ENCODE measurements at regions not wholly inside any gene's neighbourhood (a gene's known extent, or its start where the extent isn't known, plus 50 kb on each side); places are given as distances from the start of the nearest gene placed in this dataset.

GRCh38 chr3:110106805-110107204 lies 769.5 kb upstream of the DPPA4 start (continued):
- no peak for TF ChIP-seq AFF4 (CRISPR knock-in tag; IDR thresholded peaks at IDR 0.05)

- intact Hi-C loops (cut with micrococcal nuclease) (no loop called here), in situ Hi-C loops (cut with MboI) (no loop called here)
- BruUV-seq (replicated peaks): no TSS peak
- ATAC-seq (no peak), DNase-seq (ENCODE audit: extremely low read depth in 1 of 4, low spot score in 3 of 4) (no peak), FAIRE-seq (no peak)
- no peak for TF ChIP-seq ZC3H8 (IDR thresholded peaks at IDR 0.05)
- H3K36me3 ChIP-seq (ENCODE audit: control insufficient read depth, insufficient read depth, low read length): no peaks in the 10 kb centered on the region
- H3K4me1 ChIP-seq (replicated peaks in 1 of 2; ENCODE audit: control insufficient read depth in 2 of 2, insufficient read depth in 2 of 2, low read length in 2 of 2): no peaks in the 10 kb centered on the region
- no peaks in the 10 kb centered on the region for H4K20me1 ChIP-seq (replicated peaks; ENCODE audit: control insufficient read depth, insufficient read depth, low read length)
- WGBS (ENCODE audit: insufficient coverage, low coverage, missing lambda C conversion rate): no CpG with 5 or more reads among the region's 1 CpG
- no peaks in the 10 kb centered on the region for H3K27me3 ChIP-seq (ENCODE audit: control insufficient read depth in 2 of 2, insufficient read depth in 2 of 2, low read length in 2 of 2)
- H3K9me3 ChIP-seq (replicated peaks; ENCODE audit: control insufficient read depth, insufficient read depth, low read depth, low read length): no peaks in the 10 kb centered on the region
- no peak overlapping the region for H3K27ac ChIP-seq (ENCODE audit: extremely low read depth, low read depth, low read length)
- CTCF ChIA-PET (ENCODE audit: low intra/inter-chr PET ratio): no interaction called here
- H3K9me1 ChIP-seq (ENCODE audit: control insufficient read depth, insufficient read depth, low read length): no peaks in the 10 kb centered on the region
- POLR2A ChIA-PET: no interaction called here
- no peaks in the 10 kb centered on the region for H3K79me2 ChIP-seq (ENCODE audit: control insufficient read depth, insufficient read depth, low read length)
- H3K4me3 ChIP-seq: no peak overlapping the region
- H2AFZ ChIP-seq (ENCODE audit: low read depth, low read length): no peak overlapping the region
- H3K4me2 ChIP-seq (ENCODE audit: insufficient read depth, low read length): no peak overlapping the region
- H3K9ac ChIP-seq (ENCODE audit: insufficient read depth in 1 of 2, low read depth in 2 of 2, low read length in 2 of 2): no peak overlapping the region
These were observed 786.6 kb upstream of the DPPA4 start for GRCh38 chr3:110123946-110124345.

Data from K562 (cell line).